ENCODE measurements at regions not wholly inside any gene's neighbourhood (a gene's known extent, or its start where the extent isn't known, plus 50 kb on each side); places are given as distances from the start of the nearest gene placed in this dataset.

GRCh38 chr2:193583638-193584400 lies 1389.1 kb upstream of the TMEFF2 start:
- no peak for DNase-seq

GRCh38 chr2:193581807-193582206 lies 1387.1 kb upstream of the TMEFF2 start:
- DNase-seq, result no peak

- no peak for DNase-seq
Measured at GRCh38 chr2:193580176-193580950, 1385.6 kb upstream of the TMEFF2 start.

- no peak for DNase-seq
Measured at GRCh38 chr2:193566886-193567285, 1372.2 kb upstream of the TMEFF2 start.

GRCh38 chr2:193566276-193566675 lies 1371.5 kb upstream of the TMEFF2 start:
- no peak for DNase-seq

- no peak for DNase-seq
Measured at GRCh38 chr2:193562031-193562430, 1367.3 kb upstream of the TMEFF2 start.

GRCh38 chr2:193561054-193561453 lies 1366.3 kb upstream of the TMEFF2 start:
- DNase-seq, result no peak

GRCh38 chr2:193556766-193557470 lies 1362.2 kb upstream of the TMEFF2 start:
- DNase-seq, result no peak

- DNase-seq, result no peak
Measured at GRCh38 chr2:193549661-193550060, 1354.9 kb upstream of the TMEFF2 start.

- DNase-seq, result no peak
Measured at GRCh38 chr2:193542762-193543161, 1348.0 kb upstream of the TMEFF2 start.

GRCh38 chr2:193539188-193539587 lies 1344.5 kb upstream of the TMEFF2 start:
- no peak for DNase-seq

GRCh38 chr2:193538061-193538460 lies 1343.3 kb upstream of the TMEFF2 start:
- DNase-seq, result no peak

- DNase-seq, result no peak
Measured at GRCh38 chr2:193537531-193537930, 1342.8 kb upstream of the TMEFF2 start.

GRCh38 chr2:193528458-193528857 lies 1333.7 kb upstream of the TMEFF2 start:
- DNase-seq, result no peak

GRCh38 chr2:193527146-193527545 lies 1332.4 kb upstream of the TMEFF2 start:
- DNase-seq, result no peak

GRCh38 chr2:193523662-193524061 lies 1328.9 kb upstream of the TMEFF2 start:
- DNase-seq, result no peak

- no peak for DNase-seq
Measured at GRCh38 chr2:193521523-193521922, 1326.8 kb upstream of the TMEFF2 start.

- no peak for DNase-seq
Measured at GRCh38 chr2:193520709-193521458, 1326.2 kb upstream of the TMEFF2 start.

GRCh38 chr2:193518041-193518817 lies 1323.5 kb upstream of the TMEFF2 start:
- no peak for DNase-seq

- no peak for DNase-seq
Measured at GRCh38 chr2:193517615-193518014, 1322.9 kb upstream of the TMEFF2 start.

GRCh38 chr2:193506035-193506434 lies 1311.3 kb upstream of the TMEFF2 start:
- DNase-seq, result no peak

GRCh38 chr2:193505620-193506019 lies 1310.9 kb upstream of the TMEFF2 start:
- no peak for DNase-seq
